Activated naive CD8-positive, alpha-beta T cell treated with anti-CD3 and anti-CD28 coated beads for 36 hours (primary cell): ENCODE measurements at regions not wholly inside any gene's neighbourhood (a gene's known extent, or its start where the extent isn't known, plus 50 kb on each side); places are given as distances from the start of the nearest gene placed in this dataset.

ENCODE experiments used
- DNase-seq: peaks from one replicate; pipeline ENCODE4 v3.0.0; 2021
- H3K27ac Mint-ChIP-seq: one replicate; pipeline ENCODE4 v1.8.0; 2022; ENCODE audit warnings: mild to moderate bottlenecking, moderate library complexity, mixed read lengths
- H3K27me3 Mint-ChIP-seq: one replicate; pipeline ENCODE4 v1.8.0; 2022; ENCODE audit warnings: mild to moderate bottlenecking, mixed read lengths
- H3K36me3 Mint-ChIP-seq: one replicate; pipeline ENCODE4 v1.8.0; 2021; ENCODE audit warnings: mild to moderate bottlenecking, mixed read lengths
- H3K4me1 Mint-ChIP-seq: one replicate; pipeline ENCODE4 v1.8.0; 2021; ENCODE audit warnings: mixed read lengths
- H3K4me3 Mint-ChIP-seq: one replicate; pipeline ENCODE4 v1.8.0; 2022; ENCODE audit warnings: mild to moderate bottlenecking, moderate library complexity, mixed read lengths
- H3K9me3 Mint-ChIP-seq: one replicate; pipeline ENCODE4 v1.8.0; 2022; ENCODE audit warnings: mixed read lengths

- no peak overlapping the region for H3K4me3 Mint-ChIP-seq
- no peaks in the 10 kb centered on the region for H3K4me1 Mint-ChIP-seq
- no peak for DNase-seq
- no peak overlapping the region for H3K27ac Mint-ChIP-seq
- H3K36me3 Mint-ChIP-seq = no peaks in the 10 kb centered on the region
- no peaks in the 10 kb centered on the region for H3K27me3 Mint-ChIP-seq
- no peaks in the 10 kb centered on the region for H3K9me3 Mint-ChIP-seq
Measured at GRCh38 chr2:211045025-211045424, 488.6 kb downstream of the CPS1 start.

DNA sequence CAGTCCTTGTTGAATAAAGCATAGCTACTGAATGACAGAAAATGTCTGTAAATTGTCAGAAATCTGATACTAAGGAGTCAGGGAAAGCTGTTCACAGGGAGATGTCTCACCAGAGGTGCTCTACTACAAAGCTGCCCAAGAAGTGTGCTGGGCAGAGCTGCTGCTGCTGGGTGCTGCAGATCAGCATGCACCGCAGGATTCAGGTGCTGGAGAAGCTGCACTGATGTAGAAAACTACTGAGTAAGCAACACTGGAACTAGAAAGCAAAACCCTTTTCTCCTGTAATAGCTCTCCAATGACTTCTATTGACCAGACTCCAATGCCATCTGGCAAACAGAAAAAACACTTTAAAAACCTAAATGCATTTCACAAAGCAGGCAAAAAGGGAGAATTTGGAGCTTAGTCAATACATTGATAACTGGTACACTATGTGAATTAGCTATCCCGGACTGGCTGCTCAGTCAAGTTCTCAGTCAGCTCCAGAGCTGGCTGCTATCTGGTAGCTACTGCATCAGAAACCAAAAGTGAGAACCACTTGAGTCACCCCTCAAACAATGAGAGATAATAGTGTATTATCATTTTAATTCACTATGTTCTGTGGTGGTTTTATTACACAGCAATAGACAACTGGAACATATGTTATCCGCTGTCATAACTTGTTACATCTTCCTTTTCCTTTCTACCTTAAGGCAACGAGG is 493.1 kb downstream of the CPS1 start:
- no peak for DNase-seq
- no peak overlapping the region for H3K4me3 Mint-ChIP-seq
- H3K9me3 Mint-ChIP-seq = no peaks in the 10 kb centered on the region
- no peak overlapping the region for H3K27ac Mint-ChIP-seq
- H3K27me3 Mint-ChIP-seq = no peaks in the 10 kb centered on the region
- H3K36me3 Mint-ChIP-seq = no peaks in the 10 kb centered on the region
- H3K4me1 Mint-ChIP-seq = no peaks in the 10 kb centered on the region

DNA sequence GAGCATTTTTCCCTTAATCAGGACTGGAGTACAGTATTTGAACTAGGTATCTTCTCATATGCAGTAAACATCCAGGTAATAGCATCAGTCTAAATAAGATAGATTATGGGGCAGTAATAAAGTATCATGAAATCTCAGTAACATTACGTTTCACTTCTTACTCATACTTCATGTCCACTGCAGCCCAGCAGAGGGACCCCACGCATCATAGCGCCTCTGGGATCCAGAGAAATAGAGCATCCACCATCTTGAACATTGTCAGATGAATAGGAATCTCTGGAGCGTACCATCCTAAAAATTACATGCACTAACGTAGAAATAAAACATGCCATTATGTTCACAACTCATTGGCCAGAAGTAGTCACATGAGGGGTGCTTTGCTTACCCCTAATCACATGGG is 499.0 kb downstream of the CPS1 start:
- no peak overlapping the region for H3K4me3 Mint-ChIP-seq
- no peak for DNase-seq
- no peaks in the 10 kb centered on the region for H3K4me1 Mint-ChIP-seq
- H3K27me3 Mint-ChIP-seq = no peaks in the 10 kb centered on the region
- no peaks in the 10 kb centered on the region for H3K9me3 Mint-ChIP-seq
- H3K27ac Mint-ChIP-seq = no peak overlapping the region
- H3K36me3 Mint-ChIP-seq = no peaks in the 10 kb centered on the region

DNA sequence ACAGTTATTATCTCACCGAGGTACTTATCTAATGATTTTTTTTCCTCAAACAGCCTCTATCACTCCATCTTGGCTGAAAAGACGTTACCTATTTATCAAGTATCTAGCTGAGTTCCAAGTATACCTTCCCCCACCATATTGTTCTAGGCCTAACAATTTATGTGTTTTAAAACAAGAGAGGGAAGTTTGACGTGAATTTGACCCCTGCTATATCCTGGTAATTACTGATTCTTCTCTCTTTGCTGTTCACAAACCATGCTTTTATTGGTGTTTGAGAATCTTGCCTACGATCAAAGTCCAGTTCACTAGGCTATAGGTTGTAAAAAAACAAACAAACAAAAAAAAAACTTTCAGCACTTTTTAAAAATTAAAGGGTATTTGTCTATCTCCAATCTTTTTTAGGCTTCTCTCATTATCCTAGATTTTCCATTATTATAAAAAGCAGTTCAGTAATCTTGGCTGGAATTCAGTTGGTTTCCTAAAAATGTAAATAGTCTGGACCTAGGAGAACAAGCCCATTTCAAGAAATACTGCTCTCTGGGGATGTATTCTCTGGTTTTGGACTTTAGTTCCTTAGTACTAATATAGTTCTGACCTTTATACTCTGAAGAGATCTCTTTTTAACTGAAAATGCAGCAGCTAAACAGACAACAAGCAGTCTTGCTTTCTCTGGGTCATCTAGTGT is 505.4 kb downstream of the CPS1 start:
- no peak for DNase-seq
- H3K36me3 Mint-ChIP-seq = no peaks in the 10 kb centered on the region
- no peaks in the 10 kb centered on the region for H3K27me3 Mint-ChIP-seq
- no peaks in the 10 kb centered on the region for H3K4me1 Mint-ChIP-seq
- H3K4me3 Mint-ChIP-seq = no peak overlapping the region
- H3K27ac Mint-ChIP-seq = no peak overlapping the region
- H3K9me3 Mint-ChIP-seq = no peaks in the 10 kb centered on the region

DNA sequence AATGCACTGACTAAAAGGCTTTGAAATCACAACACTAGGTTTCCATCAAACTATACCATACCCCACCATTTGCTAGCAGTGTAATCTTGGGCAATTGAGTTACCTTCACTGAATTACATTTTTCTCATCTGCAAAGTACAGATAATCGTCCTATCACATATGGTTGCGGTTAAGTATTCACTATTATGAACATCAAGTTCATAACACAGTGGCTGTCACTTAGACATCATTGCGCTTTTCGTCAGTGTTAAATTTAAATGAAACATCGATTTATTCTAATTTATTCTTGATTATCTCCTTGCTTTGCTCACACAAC is 505.9 kb downstream of the CPS1 start:
- Mint-ChIP-seq H3K4me1 (no peaks in the 10 kb centered on the region), H3K36me3 (no peaks in the 10 kb centered on the region), H3K9me3 (no peaks in the 10 kb centered on the region), H3K27me3 (no peaks in the 10 kb centered on the region), H3K4me3 (no peak overlapping the region), H3K27ac (no peak overlapping the region)
- DNase-seq = no peak

DNA sequence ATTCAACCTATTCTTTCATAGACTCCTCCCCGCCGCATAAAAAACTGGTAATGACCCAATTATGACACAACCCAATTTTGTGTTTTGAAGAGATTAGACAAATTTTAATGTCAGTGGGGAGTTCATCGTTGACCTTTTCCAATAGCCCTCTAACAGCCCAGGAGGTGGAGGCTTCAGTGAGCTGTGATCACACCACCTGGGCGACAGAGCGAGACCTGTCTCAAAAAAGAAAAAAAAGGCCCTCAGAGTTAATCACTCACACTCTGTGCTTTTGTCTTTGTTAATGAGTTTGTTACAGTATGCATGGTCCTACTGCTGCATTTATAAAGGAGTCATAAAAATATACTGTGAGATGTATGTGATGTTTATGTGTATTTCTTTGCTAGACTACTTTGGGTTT is 510.6 kb downstream of the CPS1 start:
- no peak for DNase-seq
- no peak overlapping the region for H3K27ac Mint-ChIP-seq
- no peaks in the 10 kb centered on the region for H3K4me1 Mint-ChIP-seq
- no peaks in the 10 kb centered on the region for H3K9me3 Mint-ChIP-seq
- H3K27me3 Mint-ChIP-seq = no peaks in the 10 kb centered on the region
- no peak overlapping the region for H3K4me3 Mint-ChIP-seq
- H3K36me3 Mint-ChIP-seq = no peaks in the 10 kb centered on the region

DNA sequence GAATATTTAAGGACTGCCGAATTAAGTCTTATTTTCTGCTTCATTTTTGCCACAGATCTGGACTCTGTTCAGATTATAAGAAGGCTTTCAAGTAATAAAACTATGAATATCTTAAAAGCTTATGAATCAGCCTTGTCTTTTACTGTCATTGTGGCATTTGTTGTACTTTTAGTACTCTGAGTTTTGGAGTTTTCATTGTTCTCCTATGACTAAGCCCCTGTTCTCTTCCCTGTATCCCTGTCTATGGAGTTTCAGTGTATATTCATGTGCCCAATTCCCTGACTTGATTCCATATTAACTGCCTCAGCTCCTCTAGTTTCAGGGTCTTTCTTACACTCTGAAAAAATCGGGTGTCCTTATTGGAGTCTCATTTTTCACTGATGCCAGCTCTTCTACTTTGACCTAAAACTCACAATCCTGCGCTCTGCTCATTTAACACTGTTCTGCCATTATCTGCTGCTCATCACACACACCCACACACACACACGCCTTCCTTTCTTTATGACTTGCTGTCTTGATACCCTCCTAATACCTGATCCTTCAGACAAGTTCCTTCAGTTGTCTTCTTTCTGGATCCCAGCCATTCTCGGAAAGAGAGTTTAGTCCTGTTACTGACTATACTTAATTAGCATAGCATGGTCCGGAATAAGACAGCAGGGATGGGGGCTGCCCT is 511.8 kb downstream of the CPS1 start:
- Mint-ChIP-seq H3K27me3 (no peaks in the 10 kb centered on the region), H3K27ac (no peak overlapping the region), H3K4me3 (no peak overlapping the region), H3K36me3 (no peaks in the 10 kb centered on the region), H3K9me3 (no peaks in the 10 kb centered on the region), H3K4me1 (no peaks in the 10 kb centered on the region)
- no peak for DNase-seq

GRCh38 chr2:211070547-211070946 is 514.1 kb downstream of the CPS1 start:
- Mint-ChIP-seq H3K4me1 (no peaks in the 10 kb centered on the region), H3K27me3 (no peaks in the 10 kb centered on the region), H3K4me3 (no peak overlapping the region), H3K9me3 (no peaks in the 10 kb centered on the region), H3K36me3 (no peaks in the 10 kb centered on the region), H3K27ac (no peak overlapping the region)
- no peak for DNase-seq

- no peak for DNase-seq
- Mint-ChIP-seq H3K27me3 (no peaks in the 10 kb centered on the region), H3K9me3 (no peaks in the 10 kb centered on the region), H3K27ac (no peak overlapping the region), H3K36me3 (no peaks in the 10 kb centered on the region), H3K4me1 (no peaks in the 10 kb centered on the region), H3K4me3 (no peak overlapping the region)
Measured at GRCh38 chr2:211077216-211077767, 520.9 kb downstream of the CPS1 start.

GRCh38 chr2:211084352-211084751 is 528.0 kb downstream of the CPS1 start:
- Mint-ChIP-seq H3K27me3 (no peaks in the 10 kb centered on the region), H3K27ac (no peak overlapping the region), H3K9me3 (no peaks in the 10 kb centered on the region), H3K4me3 (no peak overlapping the region), H3K4me1 (no peaks in the 10 kb centered on the region), H3K36me3 (no peaks in the 10 kb centered on the region)
- DNase-seq = no peak

GRCh38 chr2:211085056-211085680 is 528.8 kb downstream of the CPS1 start:
- no peak for DNase-seq
- no peaks in the 10 kb centered on the region for H3K9me3 Mint-ChIP-seq
- no peak overlapping the region for H3K27ac Mint-ChIP-seq
- no peak overlapping the region for H3K4me3 Mint-ChIP-seq
- no peaks in the 10 kb centered on the region for H3K36me3 Mint-ChIP-seq
- H3K4me1 Mint-ChIP-seq = no peaks in the 10 kb centered on the region
- H3K27me3 Mint-ChIP-seq = no peaks in the 10 kb centered on the region

DNA sequence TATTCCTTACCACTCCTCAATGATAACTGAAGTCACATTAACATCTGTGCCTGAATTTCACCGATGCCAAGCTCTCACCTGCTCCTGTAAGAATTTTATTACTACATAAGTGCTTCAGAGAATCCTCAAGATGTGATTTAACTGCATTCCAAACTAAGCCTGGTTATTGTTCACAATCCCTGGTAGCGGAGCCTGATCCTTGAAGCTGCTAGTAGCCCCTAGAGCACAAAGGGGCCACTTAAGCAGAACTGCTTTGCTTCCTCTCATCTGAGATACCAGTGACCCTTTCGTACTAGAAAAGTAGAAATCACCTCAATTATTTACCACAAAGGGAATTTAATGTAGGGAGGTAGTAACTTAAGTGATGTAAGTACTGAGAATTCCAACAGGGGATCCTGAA is 529.6 kb downstream of the CPS1 start:
- H3K9me3 Mint-ChIP-seq = no peaks in the 10 kb centered on the region

DNA sequence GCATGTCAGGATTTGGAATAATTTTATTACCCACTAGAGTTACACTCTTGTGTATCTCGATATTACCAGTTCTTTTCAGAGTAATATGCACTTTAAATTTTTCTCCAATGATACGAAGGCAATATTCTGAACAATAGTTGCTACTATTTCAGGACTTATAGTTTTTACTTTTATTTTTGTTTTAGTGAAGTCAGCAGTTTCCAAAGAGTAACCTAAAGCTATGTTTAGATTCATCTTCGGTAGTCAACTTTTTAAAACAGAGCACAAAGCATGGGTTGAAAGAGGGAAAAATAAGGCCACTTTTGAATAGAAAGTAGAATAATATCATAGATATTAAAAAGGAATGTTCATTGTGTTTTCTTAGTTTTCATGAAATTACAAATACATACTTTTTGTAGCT is 532.7 kb downstream of the CPS1 start:
- no peaks in the 10 kb centered on the region for H3K4me1 Mint-ChIP-seq
- H3K27me3 Mint-ChIP-seq = no peaks in the 10 kb centered on the region
- no peaks in the 10 kb centered on the region for H3K9me3 Mint-ChIP-seq
- no peak overlapping the region for H3K27ac Mint-ChIP-seq
- no peaks in the 10 kb centered on the region for H3K36me3 Mint-ChIP-seq
- no peak for DNase-seq
- H3K4me3 Mint-ChIP-seq = no peak overlapping the region

More for the DNA sequence above, 529.6 kb downstream of the CPS1 start:
- no peaks in the 10 kb centered on the region for H3K27me3 Mint-ChIP-seq
- DNase-seq = no peak
- no peaks in the 10 kb centered on the region for H3K4me1 Mint-ChIP-seq
- H3K4me3 Mint-ChIP-seq = no peak overlapping the region
- no peak overlapping the region for H3K27ac Mint-ChIP-seq
- H3K36me3 Mint-ChIP-seq = no peaks in the 10 kb centered on the region

DNA sequence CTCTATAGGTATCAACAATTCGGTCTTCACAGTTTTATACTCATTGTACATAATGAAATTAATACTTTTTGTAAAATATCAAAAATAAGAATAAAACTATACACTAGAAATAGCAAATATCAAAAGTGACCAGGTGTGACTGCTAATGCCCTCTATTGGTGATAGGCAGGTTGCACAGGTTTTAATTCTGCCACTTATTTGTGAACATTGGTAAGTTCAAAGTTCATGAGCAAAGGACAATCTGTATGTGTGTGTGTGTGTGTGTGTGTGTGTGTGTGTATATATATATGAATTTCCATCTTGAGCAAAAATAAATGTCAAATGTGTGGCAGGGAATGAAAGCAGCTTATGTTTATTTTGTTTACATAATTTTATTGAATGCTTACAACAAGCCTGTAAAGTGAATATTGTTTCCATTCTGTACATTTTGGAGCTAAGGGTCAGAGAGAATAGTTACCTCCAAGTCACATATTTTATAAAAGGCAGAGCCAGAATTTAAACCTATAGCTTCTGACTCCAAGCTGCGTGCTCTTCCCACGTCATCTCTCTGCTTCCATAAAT is 537.4 kb downstream of the CPS1 start:
- Mint-ChIP-seq H3K4me3 (no peak overlapping the region), H3K27me3 (no peaks in the 10 kb centered on the region), H3K36me3 (no peaks in the 10 kb centered on the region), H3K27ac (no peak overlapping the region), H3K9me3 (no peaks in the 10 kb centered on the region), H3K4me1 (no peaks in the 10 kb centered on the region)
- no peak for DNase-seq

DNA sequence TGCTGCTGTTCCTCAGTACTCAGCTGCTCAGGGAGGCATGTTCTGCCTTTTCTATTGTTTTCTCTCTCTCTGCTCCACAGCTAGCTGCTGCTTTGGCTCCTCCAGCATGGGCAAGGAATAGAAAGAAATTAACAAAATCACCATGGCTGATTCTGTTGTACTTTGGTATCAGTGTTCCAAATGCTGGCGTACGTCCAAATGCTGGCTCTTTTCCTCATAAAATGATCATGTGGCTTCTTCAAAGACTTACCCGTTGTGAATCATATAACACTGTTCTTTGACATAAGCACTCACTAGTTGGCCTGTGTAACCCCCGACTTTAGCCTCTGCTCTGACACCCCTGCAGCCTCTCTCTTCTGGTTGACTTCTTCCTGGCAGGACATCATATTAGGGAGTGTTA is 547.6 kb downstream of the CPS1 start:
- DNase-seq = no peak
- Mint-ChIP-seq H3K27me3 (no peaks in the 10 kb centered on the region), H3K36me3 (no peaks in the 10 kb centered on the region), H3K9me3 (peaks cover 5% of the 10 kb centered on the region), H3K4me1 (no peaks in the 10 kb centered on the region), H3K27ac (no peak overlapping the region), H3K4me3 (no peak overlapping the region)
